Thyroid gland (tissue), 4 donors: ENCODE measurements at regions not wholly inside any gene's neighbourhood (a gene's known extent, or its start where the extent isn't known, plus 50 kb on each side); places are given as distances from the start of the nearest gene placed in this dataset.

ENCODE experiments used
- POLR2A ChIP-seq, 2 donors: fragments of 450-650 bp; IDR thresholded peaks; one replicate each; pipeline ENCODE4 v1.6.1; 2017; ENCODE audit warnings: antibody characterized with exemption in 2 of 2, mild to moderate bottlenecking in 2 of 2, moderate library complexity in 1 of 2
- TF ChIP-seq, protein P1 (sequence below), 6 experiments: fragments of 200-600 bp in 3 of 6; fragments of 450-650 bp in 3 of 6; sonication (generic) in 3 of 6; IDR thresholded peaks; one replicate each; pipeline ENCODE4 v1.5.1; 2016 to 2019; ENCODE audit warnings: antibody characterized with exemption in 6 of 6, mild to moderate bottlenecking in 2 of 6, inconsistent platforms in 1 of 6, moderate library complexity in 1 of 6

DNA sequence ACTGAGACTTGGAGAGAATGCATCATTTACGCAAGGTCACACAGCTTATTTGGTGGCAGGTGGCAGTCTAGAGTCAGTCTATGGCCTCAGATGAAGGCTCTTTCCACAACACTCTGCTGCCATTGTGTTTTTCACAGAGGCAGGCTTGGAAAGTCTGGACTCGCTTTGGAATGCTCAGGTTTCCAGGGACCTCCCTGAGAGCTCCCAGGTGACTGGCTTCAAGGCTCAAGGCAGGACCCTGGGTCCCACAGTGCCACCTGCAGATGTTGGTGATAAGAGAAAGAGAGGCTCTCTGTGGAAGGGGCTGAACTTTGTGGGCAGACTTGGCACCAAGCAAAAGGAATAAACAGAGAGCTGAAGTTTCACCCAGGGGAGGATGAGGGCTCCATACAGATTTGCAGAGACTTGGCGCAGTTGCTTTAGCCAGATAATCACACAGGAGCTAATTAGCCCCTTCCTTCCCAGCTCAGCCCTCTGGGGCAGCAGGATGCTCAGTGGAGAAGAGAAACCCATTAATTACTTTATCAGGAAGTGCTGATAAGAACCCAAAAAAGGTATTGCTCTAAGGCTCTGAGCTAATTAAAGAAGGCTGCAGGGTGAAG is 103.5 kb downstream of the LBH start:
- TF ChIP-seq, protein P1, sequence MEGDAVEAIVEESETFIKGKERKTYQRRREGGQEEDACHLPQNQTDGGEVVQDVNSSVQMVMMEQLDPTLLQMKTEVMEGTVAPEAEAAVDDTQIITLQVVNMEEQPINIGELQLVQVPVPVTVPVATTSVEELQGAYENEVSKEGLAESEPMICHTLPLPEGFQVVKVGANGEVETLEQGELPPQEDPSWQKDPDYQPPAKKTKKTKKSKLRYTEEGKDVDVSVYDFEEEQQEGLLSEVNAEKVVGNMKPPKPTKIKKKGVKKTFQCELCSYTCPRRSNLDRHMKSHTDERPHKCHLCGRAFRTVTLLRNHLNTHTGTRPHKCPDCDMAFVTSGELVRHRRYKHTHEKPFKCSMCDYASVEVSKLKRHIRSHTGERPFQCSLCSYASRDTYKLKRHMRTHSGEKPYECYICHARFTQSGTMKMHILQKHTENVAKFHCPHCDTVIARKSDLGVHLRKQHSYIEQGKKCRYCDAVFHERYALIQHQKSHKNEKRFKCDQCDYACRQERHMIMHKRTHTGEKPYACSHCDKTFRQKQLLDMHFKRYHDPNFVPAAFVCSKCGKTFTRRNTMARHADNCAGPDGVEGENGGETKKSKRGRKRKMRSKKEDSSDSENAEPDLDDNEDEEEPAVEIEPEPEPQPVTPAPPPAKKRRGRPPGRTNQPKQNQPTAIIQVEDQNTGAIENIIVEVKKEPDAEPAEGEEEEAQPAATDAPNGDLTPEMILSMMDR (IDR thresholded peaks at IDR 0.05) = peak in 4 of 6 experiments; percentile 11 to 38 (median 24)
- no peak for TF ChIP-seq POLR2A (IDR thresholded peaks at IDR 0.05)
